ENCODE measurements at regions not wholly inside any gene's neighbourhood (a gene's known extent, or its start where the extent isn't known, plus 50 kb on each side); places are given as distances from the start of the nearest gene placed in this dataset.

GRCh38 chr1:218673170-218673569, 328.0 kb downstream of the TGFB2 start:
- TF ChIP-seq POLR2A (IDR thresholded peaks at IDR 0.05; ENCODE audit: low read length): no peak
- no peak for TF ChIP-seq GATA1 (IDR thresholded peaks at IDR 0.05; ENCODE audit: low read depth, low read length)
